OCI-LY7 (cell line): ENCODE measurements at regions not wholly inside any gene's neighbourhood (a gene's known extent, or its start where the extent isn't known, plus 50 kb on each side); places are given as distances from the start of the nearest gene placed in this dataset.

Experiments used
- BruUV-seq: library from RNA; stranded (reverse); fragments of 400-500 nt; replicated peaks from 2 replicates; lab custom pipeline; 2021; lab: Mats Ljungman, UMichigan
- CTCF ChIA-PET: fragments of 300-600 bp; sonication (Branson Sonifier 250); formaldehyde crosslinking; loops from one replicate; lab custom pipeline; 2022; ENCODE audit warnings: antibody characterized with exemption; ENCODE audit not compliant: unreplicated experiment; lab: Charles Lee
- POLR2A ChIA-PET: fragments of 300-600 bp; sonication (Branson Sonifier 250); formaldehyde crosslinking; loops from one replicate; lab custom pipeline; 2022; ENCODE audit warnings: antibody characterized with exemption; lab: Charles Lee
- DNase-seq: peaks from one replicate; pipeline ENCODE4 v3.0.0-alpha.2; 2015; ENCODE audit warnings: low spot score
- H2AFZ ChIP-seq: fragments of 200-600 bp; sonication (generic), shearing (Covaris generic); 2 replicates; pipeline ENCODE4 v1.6.1; 2014; ENCODE audit warnings: mild to moderate bottlenecking, antibody characterized with exemption, low read length, moderate library complexity
- H3K27ac ChIP-seq: fragments of 200-600 bp; sonication (generic); 2 replicates; pipeline ENCODE4 v1.5.1; 2014; ENCODE audit warnings: mixed run types, low read depth, mild to moderate bottlenecking, moderate library complexity, low read length, inconsistent platforms; ENCODE audit not compliant: poor library complexity, severe bottlenecking
- H3K36me3 ChIP-seq: fragments of 200-600 bp; sonication (generic); 2 replicates; pipeline ENCODE4 v1.6.1; 2014; ENCODE audit warnings: mild to moderate bottlenecking, antibody characterized with exemption, low read length, moderate library complexity, mixed read lengths; ENCODE audit not compliant: insufficient read depth
- H3K4me1 ChIP-seq: fragments of 200-600 bp; sonication (generic); 2 replicates; pipeline ENCODE4 v1.5.1; 2014; ENCODE audit warnings: mild to moderate bottlenecking, low read length; ENCODE audit not compliant: insufficient read depth, poor library complexity, severe bottlenecking
- H3K4me2 ChIP-seq: fragments of 200-600 bp; sonication (generic); 2 replicates; pipeline ENCODE4 v1.6.1; 2014; ENCODE audit warnings: mild to moderate bottlenecking, low read length
- H3K4me3 ChIP-seq: fragments of 200-600 bp; sonication (generic); 2 replicates; pipeline ENCODE4 v1.5.1; 2014; ENCODE audit warnings: mild to moderate bottlenecking, low read depth, low read length; ENCODE audit not compliant: poor library complexity, severe bottlenecking
- H3K79me2 ChIP-seq: fragments of 200-600 bp; sonication (generic); 2 replicates; pipeline ENCODE4 v1.6.1; 2016; ENCODE audit warnings: low read depth, mild to moderate bottlenecking, low read length, moderate library complexity, mixed read lengths; ENCODE audit not compliant: insufficient read depth
- H3K9me2 ChIP-seq: fragments of 200-600 bp; sonication (generic); 2 replicates; pipeline ENCODE4 v1.6.1; 2016; ENCODE audit warnings: mild to moderate bottlenecking, low read length, mixed read lengths; ENCODE audit not compliant: insufficient read depth
- H3K9me3 ChIP-seq: fragments of 200-600 bp; sonication (generic); 2 replicates; pipeline ENCODE4 v1.6.1; 2014; ENCODE audit warnings: mild to moderate bottlenecking, mixed run types, low read length, mixed read lengths
- H4K20me1 ChIP-seq: fragments of 200-600 bp; sonication (generic); 2 replicates; pipeline ENCODE4 v1.6.1; 2014; ENCODE audit warnings: mild to moderate bottlenecking, antibody characterized with exemption, low read length, moderate library complexity, mixed read lengths; ENCODE audit not compliant: insufficient read depth
- EZH2phosphoT487 ChIP-seq: fragments of 200-600 bp; sonication (generic); IDR thresholded peaks from 2 replicates; pipeline ENCODE4 v1.6.1; 2018; ENCODE audit warnings: low read depth, borderline replicate concordance, mild to moderate bottlenecking, mixed run types, antibody characterized with exemption, low read length, moderate library complexity, mixed read lengths
- intact Hi-C: fragments of 100-400 bp; cut with micrococcal nuclease; formaldehyde crosslinking; loops from one replicate; pipeline ENCODE4 v1.10.0; 2022; ENCODE audit not compliant: unreplicated experiment
- TF ChIP-seq, protein P1 (sequence below): fragments of 200-600 bp; sonication (generic); conservative IDR thresholded peaks from 2 replicates; pipeline ENCODE4 v1.5.1; 2014; ENCODE audit warnings: mild to moderate bottlenecking, antibody characterized with exemption, low read length, moderate library complexity, mixed read lengths

DNA sequence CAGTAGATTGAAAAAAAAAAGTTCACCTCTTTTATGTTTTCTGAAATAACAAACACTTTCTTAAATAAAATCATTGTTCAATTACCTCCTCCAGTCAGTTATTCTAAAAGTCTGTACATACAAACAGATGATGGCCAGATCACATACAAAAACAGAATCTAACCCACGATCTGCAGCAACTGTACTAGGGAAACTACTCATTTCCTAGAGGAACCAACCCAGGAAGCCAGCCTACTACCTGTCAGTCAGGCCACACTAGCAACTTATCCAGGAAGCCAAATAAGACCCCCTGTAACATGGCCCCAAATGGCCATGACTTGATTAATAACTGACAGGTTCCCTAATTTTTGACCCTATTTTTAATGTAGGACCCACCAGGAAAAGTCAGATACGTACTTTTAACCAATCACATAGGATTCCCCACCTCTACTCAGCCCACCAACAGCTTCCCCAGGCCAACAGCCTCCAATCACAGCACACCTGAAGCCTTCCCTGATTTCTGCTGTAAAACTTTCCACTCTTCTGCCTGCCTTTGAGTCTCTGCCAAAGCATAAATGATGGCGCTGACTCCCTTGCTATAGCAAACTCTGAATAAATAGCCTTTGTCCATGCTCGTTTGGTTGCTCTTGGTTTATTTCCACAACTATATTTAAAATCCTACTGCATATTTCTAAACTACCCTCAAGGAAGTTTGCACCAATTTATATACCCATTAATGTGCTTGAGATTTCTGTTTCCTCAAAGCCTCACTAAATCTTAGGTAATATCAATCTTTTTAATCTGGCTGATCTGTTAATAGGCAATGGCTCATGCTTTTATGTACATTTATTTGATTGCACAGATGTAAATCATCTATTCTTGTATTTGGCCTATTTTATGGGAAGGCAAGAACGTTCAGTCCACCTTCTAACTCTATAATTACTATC lies 486.4 kb downstream of the FBXO15 start:
- H2AFZ ChIP-seq = no peak overlapping the region

DNA sequence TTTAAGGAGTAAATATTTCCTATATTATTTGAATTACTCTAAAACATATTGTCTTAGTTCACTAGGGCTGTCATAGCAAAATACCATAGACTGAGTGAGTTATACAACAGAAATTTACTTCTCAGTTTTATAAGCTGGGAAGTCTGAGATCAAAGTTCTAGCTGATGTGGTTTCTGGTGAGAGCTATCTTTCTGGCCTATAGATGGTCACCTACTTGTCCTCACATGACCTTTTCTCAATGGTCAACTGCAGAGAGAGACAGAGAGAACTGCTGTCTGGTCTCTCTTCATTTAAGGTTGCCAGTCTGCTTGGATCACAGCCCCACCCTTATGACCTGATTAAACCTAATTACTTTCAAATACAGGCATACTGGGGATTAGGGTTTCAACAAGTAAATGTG lies 490.9 kb downstream of the FBXO15 start:
- no peaks in the 10 kb centered on the region for H3K36me3 ChIP-seq
- intact Hi-C loops = no loop called here
- no TSS peak for BruUV-seq
- no peaks in the 10 kb centered on the region for H3K9me2 ChIP-seq
- H3K4me2 ChIP-seq = no peak overlapping the region
- CTCF ChIA-PET = no interaction called here
- H3K27ac ChIP-seq = no peak overlapping the region
- no peak overlapping the region for H2AFZ ChIP-seq
- H3K4me3 ChIP-seq = no peak overlapping the region
- no peaks in the 10 kb centered on the region for H4K20me1 ChIP-seq
- POLR2A ChIA-PET = no interaction called here
- no peak for DNase-seq
- TF ChIP-seq, protein P1, sequence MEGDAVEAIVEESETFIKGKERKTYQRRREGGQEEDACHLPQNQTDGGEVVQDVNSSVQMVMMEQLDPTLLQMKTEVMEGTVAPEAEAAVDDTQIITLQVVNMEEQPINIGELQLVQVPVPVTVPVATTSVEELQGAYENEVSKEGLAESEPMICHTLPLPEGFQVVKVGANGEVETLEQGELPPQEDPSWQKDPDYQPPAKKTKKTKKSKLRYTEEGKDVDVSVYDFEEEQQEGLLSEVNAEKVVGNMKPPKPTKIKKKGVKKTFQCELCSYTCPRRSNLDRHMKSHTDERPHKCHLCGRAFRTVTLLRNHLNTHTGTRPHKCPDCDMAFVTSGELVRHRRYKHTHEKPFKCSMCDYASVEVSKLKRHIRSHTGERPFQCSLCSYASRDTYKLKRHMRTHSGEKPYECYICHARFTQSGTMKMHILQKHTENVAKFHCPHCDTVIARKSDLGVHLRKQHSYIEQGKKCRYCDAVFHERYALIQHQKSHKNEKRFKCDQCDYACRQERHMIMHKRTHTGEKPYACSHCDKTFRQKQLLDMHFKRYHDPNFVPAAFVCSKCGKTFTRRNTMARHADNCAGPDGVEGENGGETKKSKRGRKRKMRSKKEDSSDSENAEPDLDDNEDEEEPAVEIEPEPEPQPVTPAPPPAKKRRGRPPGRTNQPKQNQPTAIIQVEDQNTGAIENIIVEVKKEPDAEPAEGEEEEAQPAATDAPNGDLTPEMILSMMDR = no peak
- TF ChIP-seq EZH2phosphoT487 = no peak
- H3K4me1 ChIP-seq = no peaks in the 10 kb centered on the region
- H3K79me2 ChIP-seq = no peaks in the 10 kb centered on the region
- H3K9me3 ChIP-seq = no peaks in the 10 kb centered on the region

More for the DNA sequence above, 486.4 kb downstream of the FBXO15 start:
- Histone ChIP-seq H3K9me3 (no peaks in the 10 kb centered on the region), H3K4me3 (no peak overlapping the region), H3K79me2 (no peaks in the 10 kb centered on the region), H3K36me3 (no peaks in the 10 kb centered on the region), H4K20me1 (no peaks in the 10 kb centered on the region), H3K27ac (no peak overlapping the region), H3K4me1 (no peaks in the 10 kb centered on the region), H3K9me2 (no peaks in the 10 kb centered on the region), H3K4me2 (no peak overlapping the region)
- BruUV-seq = no TSS peak
- TF ChIP-seq, protein P1 = no peak
- TF ChIP-seq EZH2phosphoT487 = no peak
- intact Hi-C loops = no loop called here
- CTCF ChIA-PET = no interaction called here
- POLR2A ChIA-PET = interaction anchor here (1.0 kb wide), 1 partner anchor 13 kb away, joined by 3 read pairs; no protein-coding TSS in a partner anchor
- DNase-seq = no peak

DNA sequence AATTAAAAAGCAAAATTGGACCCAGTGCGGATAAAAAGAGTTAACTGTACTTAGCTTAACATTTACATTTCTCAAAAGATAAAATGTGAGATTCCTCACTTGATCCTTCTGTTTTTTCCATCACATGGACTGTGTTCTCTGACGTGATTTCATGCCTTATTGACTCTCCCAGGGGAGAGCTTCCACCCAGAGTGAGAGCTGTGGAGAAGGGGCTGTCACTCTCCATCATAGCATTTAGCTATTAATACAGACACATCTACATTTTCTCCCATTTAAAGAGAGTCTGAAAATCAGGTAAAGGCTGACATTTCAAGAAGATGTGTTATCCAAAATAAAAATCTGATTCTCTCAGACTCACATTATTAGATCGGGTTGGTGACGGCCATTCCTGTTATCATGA lies 493.8 kb downstream of the FBXO15 start:
- H3K27ac ChIP-seq = no peak overlapping the region
- ChIA-PET POLR2A (no interaction called here), CTCF (no interaction called here)
- no peaks in the 10 kb centered on the region for H4K20me1 ChIP-seq
- H2AFZ ChIP-seq = no peak overlapping the region
- no peak overlapping the region for H3K4me3 ChIP-seq
- DNase-seq = no peak
- H3K9me3 ChIP-seq = no peaks in the 10 kb centered on the region
- no TSS peak for BruUV-seq
- TF ChIP-seq EZH2phosphoT487 = no peak
- TF ChIP-seq, protein P1 = no peak
- intact Hi-C loops = no loop called here
- no peaks in the 10 kb centered on the region for H3K79me2 ChIP-seq
- H3K4me2 ChIP-seq = no peak overlapping the region
- H3K4me1 ChIP-seq = no peaks in the 10 kb centered on the region
- no peaks in the 10 kb centered on the region for H3K9me2 ChIP-seq
- H3K36me3 ChIP-seq = no peaks in the 10 kb centered on the region
